Aorta (tissue), 5 donors: ENCODE measurements at regions not wholly inside any gene's neighbourhood (a gene's known extent, or its start where the extent isn't known, plus 50 kb on each side); places are given as distances from the start of the nearest gene placed in this dataset.
"Not testable (repeated sequence)": the region's sequence is repeated elsewhere in the genome, so short reads cannot be mapped to it uniquely, and the experiment has no call there.

ENCODE experiments used
- ATAC-seq: fragments of 200-7000 bp; cut with Tn5 transposase; one replicate; pipeline ENCODE4 v1.9.1; 2022; ENCODE audit warnings: moderate library complexity; ENCODE audit not compliant: low FRiP score
- DNase-seq, 2 donors: peaks; one replicate each; pipeline ENCODE4 v3.0.0-alpha.2; 2020
- H3K27ac ChIP-seq, 2 donors: one replicate each; pipeline ENCODE4 v1.5.1; 2013; ENCODE audit warnings: low read length in 2 of 2, mild to moderate bottlenecking in 2 of 2, moderate library complexity in 2 of 2, control low read depth in 1 of 2, inconsistent platforms in 1 of 2, low read depth in 1 of 2
- H3K27me3 ChIP-seq, 2 donors: one replicate each; pipeline ENCODE4 v1.6.1; 2013; ENCODE audit warnings: control low read depth in 1 of 2, low read length in 1 of 2, mild to moderate bottlenecking in 1 of 2, moderate library complexity in 1 of 2; ENCODE audit not compliant: insufficient read depth in 2 of 2, control insufficient read depth in 1 of 2
- H3K36me3 ChIP-seq, 2 donors: one replicate each; pipeline ENCODE4 v1.6.1; 2013; ENCODE audit warnings: control low read depth in 1 of 2, low read length in 1 of 2, mild to moderate bottlenecking in 1 of 2; ENCODE audit not compliant: insufficient read depth in 2 of 2, control insufficient read depth in 1 of 2
- H3K4me1 ChIP-seq, 2 donors: one replicate each; pipeline ENCODE4 v1.6.1; 2013; ENCODE audit warnings: low read length in 2 of 2, control low read depth in 1 of 2, mild to moderate bottlenecking in 1 of 2, moderate library complexity in 1 of 2; ENCODE audit not compliant: insufficient read depth in 2 of 2, control insufficient read depth in 1 of 2
- H3K4me3 ChIP-seq, 2 donors: one replicate each; pipeline ENCODE4 v1.5.1; 2013; ENCODE audit warnings: low read length in 2 of 2, control low read depth in 1 of 2, mild to moderate bottlenecking in 1 of 2
- H3K9me3 ChIP-seq: one replicate; pipeline ENCODE4 v1.6.1; 2013; ENCODE audit warnings: mild to moderate bottlenecking, low read length; ENCODE audit not compliant: control insufficient read depth
- WGBS, 2 donors: extraction: QIAGEN DNeasy Blood & Tissue Kit; methylation state at CpG; one replicate each; pipeline ENCODE4 v1.1.7; 2013; 5-methylcytosine and 5-hydroxymethylcytosine counted together
- intact Hi-C, 2 donors: fragments of 100-400 bp; cut with DNase I; formaldehyde crosslinking; loops; one replicate each; pipeline versions ENCODE4 v1.14.2 to v1.15.0; 2022
- donor health status: healthy with polysubstance abuse.
- donor health status: Bipolar disorder and iron deficiency.
- donor health status: DM: no; HTN: no; CAD: no.
- donor health status: DM: no; HTN: no; CAD: no.
- donor health status: DM: yes; HTN: yes; CAD: no.

DNA sequence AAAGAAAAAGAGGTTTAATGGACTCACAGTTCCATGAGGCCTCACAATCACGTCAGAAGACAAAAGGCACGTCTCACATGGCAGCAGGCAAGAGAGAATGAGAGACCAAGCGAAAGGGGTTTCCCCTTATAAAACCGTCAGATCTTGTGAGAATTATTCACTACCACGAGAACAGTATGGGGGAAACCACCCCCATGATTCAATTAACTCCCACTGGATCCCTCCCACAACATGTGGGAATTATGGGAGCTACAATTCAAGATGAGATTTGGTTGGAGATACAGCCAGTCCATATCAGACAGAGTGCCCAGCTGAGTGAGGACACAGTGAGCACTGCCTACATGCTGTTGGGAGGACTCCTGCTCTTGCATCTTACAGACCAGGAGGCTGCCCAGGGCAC, 148.4 kb downstream of the TEX36 start:
- ATAC-seq = no peak
- intact Hi-C loops = no loop called here
- 61 to 62% methylated on average over 5 of the region's 5 CpGs for WGBS, 2 donors
- Histone ChIP-seq H3K4me1 (no peaks in the 10 kb centered on the region), H3K4me3 (no peak overlapping the region), H3K27me3 (no peaks in the 10 kb centered on the region), H3K36me3 (no peaks in the 10 kb centered on the region), H3K27ac (no peak overlapping the region), H3K9me3 (peaks cover 1% of the 10 kb centered on the region)
- no peak for DNase-seq

DNA sequence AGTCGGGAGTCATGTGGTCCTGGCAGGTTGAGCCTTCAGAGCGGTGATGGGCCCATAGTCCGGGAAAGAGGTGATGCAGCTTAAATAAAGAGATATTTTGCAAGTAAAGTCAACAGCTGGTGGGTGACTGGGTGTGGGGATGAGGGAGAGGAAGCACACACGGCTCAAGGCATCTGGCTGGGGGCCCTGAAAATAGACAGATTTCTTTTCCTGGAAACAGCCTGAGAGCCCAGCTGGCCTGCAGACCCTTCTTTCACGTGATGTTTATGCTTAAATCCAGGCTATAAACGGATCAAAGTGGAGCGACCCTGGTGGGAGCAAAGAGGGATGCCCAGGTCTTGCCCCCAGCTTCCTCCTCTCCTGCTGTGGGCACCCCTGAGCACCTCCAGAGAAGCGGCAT, 149.1 kb downstream of the TEX36 start:
- peaks cover 2% of the 10 kb centered on the region for H3K9me3 ChIP-seq
- H3K4me1 ChIP-seq = no peaks in the 10 kb centered on the region
- no peak overlapping the region for H3K4me3 ChIP-seq
- H3K36me3 ChIP-seq = no peaks in the 10 kb centered on the region
- no peak for ATAC-seq
- H3K27me3 ChIP-seq = no peaks in the 10 kb centered on the region
- H3K27ac ChIP-seq = no peak overlapping the region
- DNase-seq = no peak
- intact Hi-C loops = no loop called here
- WGBS, 2 donors = 46 to 51% methylated on average over 8 of the region's 8 CpGs

DNA sequence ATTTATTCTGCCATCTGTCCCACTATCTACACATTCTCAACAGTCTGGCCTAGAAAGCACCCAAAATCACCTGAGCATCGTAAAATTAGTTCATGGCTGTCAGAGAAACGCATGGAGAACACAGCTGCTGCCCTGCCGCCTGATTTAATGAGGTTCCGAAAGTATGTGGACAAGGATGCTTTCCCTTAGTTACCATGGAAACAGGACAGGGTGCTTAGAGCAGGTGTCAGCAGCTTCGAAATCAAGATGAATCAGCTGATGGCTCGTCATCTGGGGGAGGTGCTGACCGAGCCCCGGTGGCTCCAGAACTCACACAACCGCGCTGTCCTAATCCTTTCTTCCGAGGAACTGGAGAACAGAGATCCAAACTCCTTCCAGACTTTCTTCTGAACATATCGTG, 151.5 kb downstream of the TEX36 start:
- H3K4me1 ChIP-seq = no peaks in the 10 kb centered on the region
- ATAC-seq (no peak), DNase-seq (no peak)
- no peaks in the 10 kb centered on the region for H3K27me3 ChIP-seq
- peaks cover 2% of the 10 kb centered on the region for H3K9me3 ChIP-seq
- no peak overlapping the region for H3K27ac ChIP-seq
- WGBS, 2 donors = 56 to 58% methylated on average over 12 of the region's 12 CpGs
- intact Hi-C loops = no loop called here
- H3K4me3 ChIP-seq = no peak overlapping the region
- H3K36me3 ChIP-seq = no peaks in the 10 kb centered on the region

DNA sequence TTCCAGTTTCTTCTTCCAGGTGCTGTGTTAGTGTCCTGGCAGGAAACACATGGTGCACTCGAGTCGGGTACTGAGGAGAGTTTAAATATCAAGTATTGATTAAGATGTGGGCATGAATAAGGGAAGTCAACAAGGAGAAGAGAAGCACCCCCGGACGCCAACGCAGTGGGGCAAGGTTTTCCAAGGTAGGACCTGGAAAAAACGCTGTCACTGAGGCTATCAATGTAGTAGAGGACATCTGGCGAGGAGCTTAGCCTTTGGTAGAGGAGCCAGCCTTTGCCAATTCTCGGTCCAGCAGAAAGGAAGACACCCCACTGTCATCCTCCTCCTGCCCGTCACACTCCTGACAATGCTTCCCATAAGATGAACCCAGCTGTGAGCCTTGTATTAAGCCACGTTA, 159.6 kb downstream of the TEX36 start:
- DNase-seq (no peak), ATAC-seq (no peak)
- no peaks in the 10 kb centered on the region for H3K4me1 ChIP-seq
- WGBS, 2 donors = 69 to 75% methylated on average over 10 of the region's 10 CpGs
- no peak overlapping the region for H3K4me3 ChIP-seq
- intact Hi-C loops = no loop called here
- no peaks in the 10 kb centered on the region for H3K27me3 ChIP-seq
- no peaks in the 10 kb centered on the region for H3K36me3 ChIP-seq
- H3K9me3 ChIP-seq = peaks cover 1% of the 10 kb centered on the region
- H3K27ac ChIP-seq = no peak overlapping the region

DNA sequence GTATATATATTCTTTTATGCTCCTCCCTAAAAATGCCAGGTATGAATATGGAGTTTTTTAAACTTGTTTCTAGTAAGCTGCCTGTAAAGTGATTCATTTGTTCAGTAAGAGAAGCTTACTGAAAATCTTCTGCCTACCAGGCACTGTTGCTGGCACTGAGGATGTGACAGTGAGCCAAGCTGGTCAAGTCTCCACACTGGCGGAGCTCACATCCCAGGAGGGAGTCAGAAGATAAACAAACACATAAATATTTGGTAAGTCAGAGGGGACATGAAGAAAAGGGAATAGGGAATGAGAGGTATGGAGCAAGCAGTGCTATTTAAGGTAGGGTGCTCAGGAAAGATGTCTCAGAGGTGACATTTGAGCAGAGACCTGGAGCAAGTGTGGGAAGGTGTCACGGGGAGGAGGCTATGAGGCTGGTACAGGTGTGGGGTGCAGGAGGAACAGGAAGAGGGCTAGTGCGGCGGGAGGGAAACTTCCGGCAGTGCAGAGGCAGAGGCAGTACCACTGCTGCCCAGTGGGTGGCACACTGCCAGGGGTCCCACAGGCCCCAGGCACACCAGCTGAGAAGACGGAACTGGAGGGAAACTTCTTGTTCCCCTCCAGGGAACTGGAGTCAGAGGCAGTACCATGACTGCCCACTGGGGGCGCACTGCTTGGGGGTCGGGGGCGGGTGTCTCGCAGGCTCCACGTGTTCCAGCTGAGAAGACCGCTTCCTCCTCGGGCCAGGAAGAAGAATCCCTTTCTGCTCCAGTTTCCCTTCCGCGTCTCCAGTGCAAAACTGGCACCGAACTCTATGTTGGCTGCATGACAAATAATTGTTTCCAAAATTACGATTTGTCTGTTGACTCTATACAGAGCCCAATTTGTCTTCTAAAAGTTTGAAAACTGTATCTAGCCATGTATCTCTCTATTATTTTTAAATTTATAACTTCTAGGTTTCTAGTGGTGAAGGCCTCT, 161.0 kb downstream of the TEX36 start:
- 44 to 49% methylated on average over 16 to 17 of the region's 17 CpGs for WGBS, 2 donors
- DNase-seq (no peak), ATAC-seq (no peak)
- H3K4me1 ChIP-seq = no peaks in the 10 kb centered on the region
- H3K36me3 ChIP-seq = no peaks in the 10 kb centered on the region
- H3K27me3 ChIP-seq = no peaks in the 10 kb centered on the region
- H3K4me3 ChIP-seq = no peak overlapping the region
- no peak overlapping the region for H3K27ac ChIP-seq
- peaks cover 1% of the 10 kb centered on the region for H3K9me3 ChIP-seq
- intact Hi-C loops = no loop called here

DNA sequence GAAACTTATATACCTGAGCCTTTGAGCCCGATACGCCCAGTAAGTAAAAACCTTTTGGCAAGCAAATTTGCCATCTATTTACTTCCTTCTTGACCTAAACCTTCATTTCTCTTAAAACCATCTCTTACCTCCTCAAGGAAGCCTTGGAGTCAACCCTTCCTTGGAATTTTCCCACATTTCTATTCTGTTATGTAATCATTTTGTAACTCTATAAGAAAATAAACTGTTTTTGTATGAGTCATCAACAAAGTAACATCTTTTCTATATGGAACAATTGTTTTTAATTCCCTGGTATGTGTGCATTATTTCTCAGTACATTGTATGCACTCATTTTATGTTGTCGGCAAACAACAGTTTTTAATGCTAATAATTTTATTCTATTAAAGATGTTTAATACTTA, 162.0 kb downstream of the TEX36 start:
- H3K9me3 ChIP-seq = peaks cover 1% of the 10 kb centered on the region
- H3K4me3 ChIP-seq = no peak overlapping the region
- no peaks in the 10 kb centered on the region for H3K27me3 ChIP-seq
- 93 to 95% methylated on average over 3 of the region's 3 CpGs for WGBS, 2 donors
- intact Hi-C loops = no loop called here
- no peak for DNase-seq
- H3K4me1 ChIP-seq = no peaks in the 10 kb centered on the region
- no peaks in the 10 kb centered on the region for H3K36me3 ChIP-seq
- no peak for ATAC-seq
- H3K27ac ChIP-seq = no peak overlapping the region

DNA sequence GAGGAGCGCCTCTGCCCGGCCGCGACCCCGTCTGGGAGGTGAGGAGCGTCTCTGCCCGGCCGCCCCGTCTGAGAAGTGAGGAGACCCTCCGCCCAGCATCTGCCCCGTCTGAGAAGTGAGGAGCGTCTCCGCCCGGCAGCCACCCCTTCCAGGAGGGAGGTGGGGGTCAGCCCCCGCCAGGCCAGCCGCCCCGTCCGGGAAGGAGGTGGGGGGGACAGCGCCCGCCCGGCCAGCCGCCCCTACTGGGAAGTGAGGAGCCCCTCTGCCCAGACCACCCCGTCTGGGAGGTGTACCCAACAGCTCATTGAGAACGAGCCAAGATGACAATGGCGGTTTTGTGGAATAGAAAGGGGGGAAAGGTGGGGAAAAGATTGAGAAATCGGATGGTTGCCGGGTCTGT, 164.6 kb downstream of the TEX36 start:
- WGBS, 2 donors = 83 to 85% methylated on average over 16 to 21 of the region's 27 CpGs
- H3K27me3 ChIP-seq, DNase-seq, H3K27ac ChIP-seq, H3K36me3 ChIP-seq, H3K4me3 ChIP-seq, H3K9me3 ChIP-seq, intact Hi-C loops, H3K4me1 ChIP-seq, ATAC-seq: not testable (repeated sequence)

DNA sequence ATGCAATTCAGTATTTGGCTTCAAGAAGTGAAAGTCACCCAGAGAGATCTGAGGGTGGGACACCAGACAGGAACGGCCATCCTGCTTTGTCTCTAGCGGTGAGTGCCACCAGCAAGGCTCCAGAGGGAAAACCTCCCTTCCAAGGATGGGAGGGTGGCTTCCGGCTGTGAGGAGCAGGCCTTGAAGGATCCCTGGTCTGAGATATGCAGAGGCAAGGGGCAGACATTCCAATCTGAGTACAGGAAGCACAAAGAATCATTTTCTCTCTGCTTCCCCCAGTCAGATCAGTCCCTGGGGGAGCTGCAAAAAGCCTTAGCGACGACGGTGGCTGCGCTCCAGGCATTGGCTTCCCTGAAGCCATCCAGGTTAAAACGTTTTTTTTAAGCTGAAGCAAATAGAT, 167.4 kb downstream of the TEX36 start:
- peaks cover 2% of the 10 kb centered on the region for H3K9me3 ChIP-seq
- no peaks in the 10 kb centered on the region for H3K27me3 ChIP-seq
- intact Hi-C loops = no loop called here
- ATAC-seq (no peak), DNase-seq (no peak)
- H3K27ac ChIP-seq = no peak overlapping the region
- H3K36me3 ChIP-seq = no peaks in the 10 kb centered on the region
- WGBS, 2 donors = 29 to 39% methylated on average over 8 of the region's 8 CpGs
- H3K4me1 ChIP-seq = no peaks in the 10 kb centered on the region
- no peak overlapping the region for H3K4me3 ChIP-seq
